NCI-H2107 treated with DMSO at 0.1 percent for 48 hours (cell line): ENCODE measurements at regions not wholly inside any gene's neighbourhood (a gene's known extent, or its start where the extent isn't known, plus 50 kb on each side); places are given as distances from the start of the nearest gene placed in this dataset.

Experiments used
- DNase-seq: peaks from one replicate; lab custom pipeline; 2025; ENCODE audit not compliant: unreplicated experiment; lab: John Stamatoyannopoulos, UW

- DNase-seq, result no peak
These were observed 365.1 kb upstream of the NUDT12 start for GRCh38 chr5:103927739-103928138.

DNA sequence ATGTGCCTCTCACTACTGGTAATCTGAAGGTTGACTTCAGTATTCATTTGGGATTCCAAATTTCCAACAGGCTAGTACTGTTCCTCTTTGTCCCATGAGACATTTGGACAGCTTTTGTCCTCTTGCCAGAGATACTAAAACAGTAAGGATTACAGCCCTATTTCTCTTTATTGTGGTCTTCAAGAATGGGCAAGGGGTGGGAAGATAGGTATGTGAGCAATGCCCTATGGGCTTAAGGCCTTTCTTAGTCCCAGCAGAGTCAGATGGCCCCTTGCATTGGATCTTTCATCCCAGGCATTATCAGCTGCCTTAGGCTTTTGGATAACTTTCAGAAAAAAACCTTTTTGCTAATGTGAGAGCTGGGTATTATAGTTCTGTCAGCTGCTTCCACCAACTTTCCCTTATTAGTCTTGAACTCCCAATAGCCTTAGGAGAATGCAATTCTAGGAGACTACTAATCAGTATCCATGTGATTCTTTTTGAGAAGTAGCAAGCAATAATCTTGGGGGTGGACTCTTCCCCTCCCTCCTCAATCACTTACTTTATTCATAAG is 361.1 kb upstream of the NUDT12 start:
- DNase-seq, result no peak

- no peak for DNase-seq
These were observed 356.9 kb upstream of the NUDT12 start for GRCh38 chr5:103919506-103919905.

- no peak for DNase-seq
These were observed 356.2 kb upstream of the NUDT12 start for GRCh38 chr5:103918668-103919367.

DNA sequence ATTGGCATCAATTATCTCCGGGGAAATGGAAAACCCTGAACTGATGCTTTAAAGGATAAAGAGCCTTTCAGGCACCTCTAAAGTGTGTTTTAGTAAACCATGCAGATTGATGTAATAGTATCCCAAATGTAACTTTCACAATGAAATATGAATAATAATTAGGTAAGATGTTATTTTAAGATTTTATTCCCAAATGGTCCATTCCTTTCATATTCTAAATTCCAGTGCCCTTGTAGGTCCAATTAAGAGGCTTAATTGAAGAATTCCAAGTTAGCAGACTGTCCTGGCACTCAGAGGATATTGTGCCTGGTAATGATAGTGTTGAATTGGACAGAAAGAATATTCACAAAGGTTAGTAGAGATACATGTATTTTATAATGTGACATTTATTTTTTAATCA is 352.5 kb upstream of the NUDT12 start:
- DNase-seq, result no peak

- DNase-seq, result no peak
These were observed 348.2 kb upstream of the NUDT12 start for GRCh38 chr5:103910786-103911185.

GRCh38 chr5:103910011-103910410 is 347.4 kb upstream of the NUDT12 start:
- DNase-seq, result no peak

GRCh38 chr5:103909391-103909790 is 346.8 kb upstream of the NUDT12 start:
- DNase-seq, result no peak

DNA sequence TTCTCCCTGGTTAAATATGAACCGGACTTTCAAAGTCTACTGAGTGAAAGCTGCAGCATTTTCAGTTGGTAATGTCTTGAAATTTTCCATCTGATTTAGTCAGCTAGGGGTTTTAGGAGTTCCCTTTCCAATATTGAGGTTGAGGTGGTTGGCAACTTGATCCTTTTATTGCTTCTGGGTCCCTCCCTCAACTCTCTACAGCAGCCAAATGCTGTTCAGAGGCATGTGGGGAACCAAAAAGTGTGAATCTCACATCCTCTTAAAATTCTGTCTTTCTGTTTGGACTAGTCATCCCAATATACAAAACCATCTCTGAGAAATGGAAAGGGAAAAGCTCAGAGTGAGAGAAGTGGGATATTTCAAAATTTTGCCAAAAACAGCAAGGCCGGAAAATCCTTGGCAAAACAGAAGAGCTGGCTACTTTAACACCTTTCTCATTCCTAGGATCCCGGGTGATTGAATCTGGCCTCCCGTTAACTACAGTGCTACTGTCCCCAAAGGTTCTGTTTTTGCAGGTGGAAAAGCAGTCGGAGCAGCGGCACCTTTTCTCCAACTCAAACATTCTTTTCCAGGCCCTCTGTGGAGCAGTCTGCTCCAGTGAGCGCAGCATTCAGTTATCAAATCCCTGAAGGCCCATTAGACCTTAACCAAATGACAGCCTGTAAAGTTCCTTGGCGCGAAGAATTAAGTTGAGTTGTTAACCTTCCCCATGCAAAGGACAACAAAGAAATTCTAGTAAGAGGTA is 345.9 kb upstream of the NUDT12 start:
- no peak for DNase-seq

DNA sequence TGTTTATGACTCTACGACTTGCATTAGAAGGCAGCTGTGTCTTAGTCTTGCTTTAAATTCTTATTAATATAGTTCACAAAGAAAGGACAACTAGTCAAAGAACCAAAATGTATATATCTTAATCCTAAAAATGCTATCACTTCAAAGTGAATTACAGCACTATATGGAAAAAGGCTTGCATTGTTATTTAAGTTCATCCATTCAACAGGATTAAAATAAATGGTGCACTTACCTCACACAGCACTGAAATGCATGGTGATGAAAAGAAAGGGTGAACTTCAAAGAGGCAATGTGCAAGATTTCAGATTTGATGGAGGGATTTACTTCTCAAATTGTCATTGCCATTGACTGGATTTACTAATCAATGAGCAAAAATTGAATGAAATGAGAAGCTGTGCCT is 344.4 kb upstream of the NUDT12 start:
- no peak for DNase-seq

DNA sequence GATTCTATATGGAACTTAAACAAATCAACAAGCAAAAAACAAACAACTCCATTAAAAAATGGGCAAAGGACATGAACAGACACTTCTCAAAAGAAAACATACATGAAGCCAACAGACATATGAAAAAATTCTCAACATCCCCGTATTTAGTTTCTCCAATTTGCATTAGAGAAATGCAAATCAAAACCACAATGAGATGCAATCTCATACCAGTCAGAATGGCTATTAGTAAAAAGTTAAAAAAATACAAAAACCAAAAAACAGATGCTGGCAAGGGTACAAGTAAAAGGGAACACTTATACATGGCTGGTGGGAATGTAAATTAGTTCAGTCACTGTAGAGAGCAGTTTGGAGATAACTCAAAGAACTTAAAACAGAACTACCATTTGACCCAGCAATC is 342.1 kb upstream of the NUDT12 start:
- no peak for DNase-seq

DNA sequence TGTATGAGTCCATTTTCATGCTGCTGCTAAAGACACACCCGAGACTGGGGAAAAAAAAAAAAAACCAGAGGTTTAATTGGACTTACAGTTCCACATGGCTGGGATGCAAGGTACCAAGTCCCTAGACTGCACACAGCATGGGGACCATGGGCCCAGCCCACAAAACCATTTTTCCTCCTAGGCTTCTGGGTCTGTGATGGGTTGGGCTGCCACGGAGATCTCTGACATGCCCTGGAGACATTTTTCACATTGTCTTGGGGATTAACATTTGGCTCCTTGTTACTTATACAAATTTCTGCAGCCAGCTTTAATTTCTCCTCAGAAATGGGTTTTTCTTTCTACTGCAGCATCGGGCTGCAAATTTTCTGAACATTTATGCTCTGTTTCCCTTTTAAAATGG is 340.3 kb upstream of the NUDT12 start:
- DNase-seq, result no peak

DNA sequence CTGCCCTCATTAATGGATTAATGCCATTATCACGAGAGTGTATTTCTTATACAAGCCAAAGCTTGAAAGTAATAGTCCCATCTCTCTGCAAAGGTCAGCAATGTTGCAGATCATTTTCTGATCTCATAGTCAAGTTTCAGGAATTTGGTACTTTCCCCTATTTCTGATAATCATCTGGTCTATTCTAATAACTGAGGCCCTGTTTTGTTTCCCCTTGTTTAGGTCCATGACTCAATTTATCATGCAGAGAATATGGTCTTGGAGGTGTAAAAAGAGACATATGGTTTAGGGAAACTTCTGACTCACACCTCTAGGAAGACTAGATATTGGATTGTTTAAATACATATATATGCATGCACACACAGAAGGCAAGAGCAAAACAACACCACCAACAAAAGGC is 339.3 kb upstream of the NUDT12 start:
- no peak for DNase-seq

GRCh38 chr5:103896593-103896992 is 334.0 kb upstream of the NUDT12 start:
- no peak for DNase-seq

- no peak for DNase-seq
These were observed 333.1 kb upstream of the NUDT12 start for GRCh38 chr5:103895738-103896137.

DNA sequence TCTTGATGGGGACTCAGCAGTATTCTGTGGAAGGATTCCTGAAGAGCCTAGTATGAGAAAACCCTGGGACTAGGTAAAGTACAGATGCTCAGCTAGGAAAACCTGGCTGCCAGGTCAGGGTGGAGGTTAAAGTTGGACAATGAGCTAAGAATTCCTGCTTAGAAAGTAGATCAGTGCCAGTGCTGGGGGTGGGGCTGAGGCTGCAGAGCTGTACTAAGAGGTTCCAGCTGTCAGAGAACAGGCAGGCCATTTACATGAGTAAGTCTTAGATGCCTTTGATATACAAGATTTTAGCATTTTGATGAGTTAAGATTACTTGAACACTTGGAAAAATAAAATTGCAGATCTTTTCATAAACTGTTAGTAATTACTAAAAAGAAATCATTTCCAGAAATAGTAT is 332.3 kb upstream of the NUDT12 start:
- DNase-seq, result no peak

- DNase-seq, result no peak
These were observed 328.6 kb upstream of the NUDT12 start for GRCh38 chr5:103891151-103891550.

GRCh38 chr5:103890313-103890712 is 327.7 kb upstream of the NUDT12 start:
- no peak for DNase-seq

DNA sequence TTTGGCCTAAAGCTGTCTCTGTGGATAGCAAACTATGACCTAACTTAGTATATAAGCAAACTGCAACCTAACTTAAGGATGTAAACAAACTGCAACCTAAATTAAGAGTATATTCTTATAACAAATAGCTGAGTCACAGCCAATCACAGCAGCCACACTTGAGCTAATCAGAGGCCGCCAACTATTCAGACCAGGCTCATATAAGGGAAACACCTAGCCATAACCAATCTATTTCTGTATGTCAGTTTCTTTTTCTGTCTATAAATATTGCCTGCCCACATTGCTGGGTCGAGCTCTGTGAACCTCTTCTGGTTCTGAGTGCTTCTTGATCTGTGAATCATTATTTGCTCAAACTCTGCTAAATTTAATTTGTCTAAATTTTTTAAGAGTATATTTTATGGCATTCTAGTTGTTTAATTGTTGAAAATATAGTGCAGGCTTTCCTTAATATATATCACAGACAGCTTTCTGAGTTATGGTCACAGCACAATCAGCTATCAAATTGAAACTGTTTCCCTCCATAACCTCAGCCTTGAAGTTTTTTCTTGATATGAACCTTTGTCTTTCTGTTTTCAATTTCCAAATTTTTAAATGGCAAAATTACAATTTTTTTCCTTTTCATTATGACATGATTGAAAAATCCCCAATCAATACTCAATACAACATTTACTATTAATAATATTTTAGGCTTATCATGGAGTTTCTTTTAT is 327.1 kb upstream of the NUDT12 start:
- DNase-seq, result no peak

- no peak for DNase-seq
These were observed 324.2 kb upstream of the NUDT12 start for GRCh38 chr5:103886826-103887225.

GRCh38 chr5:103883143-103883542 is 320.6 kb upstream of the NUDT12 start:
- DNase-seq, result no peak

DNA sequence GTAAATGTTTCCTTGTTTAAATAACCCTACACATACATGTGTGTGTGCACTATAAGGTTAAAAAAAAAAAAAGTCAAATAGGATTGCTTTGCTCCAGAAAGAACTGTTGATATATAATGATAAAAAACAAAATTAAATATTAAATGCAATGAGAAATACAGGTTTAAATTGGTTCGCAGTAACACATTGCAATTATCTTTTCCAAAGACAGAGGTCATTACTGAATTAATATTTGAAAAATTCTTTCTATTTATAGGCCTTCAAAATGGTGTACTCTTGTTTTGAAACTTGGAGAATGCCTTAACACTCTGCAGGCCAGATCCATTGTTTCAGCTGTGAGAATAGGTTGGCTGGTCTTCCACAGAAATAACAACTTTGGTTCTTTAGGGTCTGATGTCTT is 319.0 kb upstream of the NUDT12 start:
- DNase-seq, result no peak
